ENCODE measurements at regions not wholly inside any gene's neighbourhood (a gene's known extent, or its start where the extent isn't known, plus 50 kb on each side); places are given as distances from the start of the nearest gene placed in this dataset.
"Not testable (repeated sequence)": the region's sequence is repeated elsewhere in the genome, so short reads cannot be mapped to it uniquely, and the experiment has no call there.

DNA sequence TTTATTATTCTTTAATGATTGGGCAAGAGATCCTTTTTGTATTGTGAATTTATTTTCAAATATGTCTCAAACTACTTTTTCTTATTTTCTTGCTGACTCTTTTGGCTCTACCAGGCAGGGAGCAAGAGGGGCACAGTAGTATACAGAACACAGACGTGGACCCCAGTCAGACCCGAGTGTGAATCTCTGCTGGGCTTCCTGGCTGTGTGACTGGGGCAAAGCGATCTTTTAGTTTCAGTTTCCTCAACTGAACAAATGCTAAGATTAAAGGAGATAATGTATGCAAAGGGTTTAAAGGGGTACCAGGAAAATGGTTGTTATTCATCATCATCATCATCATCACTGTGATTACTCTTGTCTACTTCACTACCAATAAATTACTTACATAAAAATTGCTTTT is 317.5 kb downstream of the HIVEP2 start:
- no peak for DNase-seq
- no peak for ATAC-seq (ENCODE audit: low read depth in 2 of 2)
- no peaks in the 10 kb centered on the region for H3K4me1 Mint-ChIP-seq

DNA sequence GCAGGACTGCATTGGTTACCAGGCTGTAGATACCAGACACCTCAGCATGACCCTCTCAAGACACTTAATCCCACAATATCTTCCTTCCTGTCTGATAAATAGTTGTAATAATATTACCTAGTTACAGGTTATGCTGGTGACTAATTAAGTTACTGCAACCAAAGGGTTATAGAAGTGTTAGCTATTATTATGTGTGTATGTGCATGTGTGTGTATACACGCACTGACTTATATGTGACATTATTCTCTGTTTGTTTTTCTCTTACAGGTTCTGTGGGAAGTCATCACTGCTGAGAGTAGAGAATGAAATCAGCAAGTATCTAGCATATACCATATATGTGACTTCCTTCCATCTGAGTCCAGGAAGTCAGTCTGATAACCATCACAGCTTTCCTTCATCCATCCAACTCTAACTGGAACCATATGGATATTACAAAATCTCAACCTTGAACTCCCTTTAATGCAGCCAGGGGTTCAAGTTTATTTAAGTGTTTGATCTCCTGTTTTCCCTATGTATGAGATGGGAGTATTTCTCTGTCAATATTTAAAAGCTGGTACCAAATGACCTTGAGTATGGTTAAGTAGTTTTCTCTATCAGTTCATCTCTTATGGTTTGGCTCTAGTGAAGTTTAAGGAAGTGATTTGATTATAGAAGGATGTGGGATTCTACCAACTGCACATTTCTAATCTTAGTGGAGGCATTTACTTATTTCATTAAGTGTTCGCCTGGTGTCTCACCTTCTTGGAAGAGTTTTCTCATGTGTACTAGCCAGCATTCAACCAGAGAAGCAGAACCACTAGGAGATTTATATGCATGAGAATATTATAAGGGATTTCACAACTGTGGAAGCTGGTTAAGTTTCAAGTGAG is 313.2 kb downstream of the HIVEP2 start:
- no peaks in the 10 kb centered on the region for H3K36me3 Mint-ChIP-seq
- H3K27me3 Mint-ChIP-seq = peaks cover 0 to 8% (median 0%) of the 10 kb centered on the region in 3 donors
- H3K9me3 Mint-ChIP-seq = peaks cover 0 to 1% (median 0%) of the 10 kb centered on the region in 7 donors
- H3K4me1 Mint-ChIP-seq = no peaks in the 10 kb centered on the region
- DNase-seq = no peak
- peak overlapping the region in 1 of 6 donors; percentile 2 for H3K27ac Mint-ChIP-seq
- H3K4me3 Mint-ChIP-seq = no peak overlapping the region
- ATAC-seq (ENCODE audit: low read depth in 2 of 2) = no peak

More for the DNA sequence above, 317.5 kb downstream of the HIVEP2 start:
- no peak overlapping the region for H3K27ac Mint-ChIP-seq
- no peak overlapping the region for H3K4me3 Mint-ChIP-seq
- no peaks in the 10 kb centered on the region for H3K9me3 Mint-ChIP-seq
- H3K36me3 Mint-ChIP-seq = no peaks in the 10 kb centered on the region
- H3K27me3 Mint-ChIP-seq = no peaks in the 10 kb centered on the region

DNA sequence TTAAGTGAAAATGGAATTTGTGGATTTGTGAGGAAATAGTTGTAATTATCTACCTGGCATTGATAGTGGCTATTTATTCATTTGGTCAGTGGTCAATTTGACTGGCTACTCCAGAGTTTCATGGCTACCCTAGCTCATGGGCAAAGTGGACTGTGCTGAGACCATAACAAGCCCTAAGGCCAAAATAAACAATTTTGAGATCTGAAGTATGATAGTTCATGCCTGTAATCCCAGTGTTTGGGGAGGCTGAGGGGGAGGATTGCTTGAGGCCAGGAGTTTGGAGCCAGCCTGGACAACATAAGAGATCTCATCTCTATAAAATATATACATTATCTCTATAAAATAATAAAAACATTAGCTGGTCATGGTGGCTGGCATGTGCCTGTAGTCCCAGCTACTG is 311.7 kb downstream of the HIVEP2 start:
- ATAC-seq (ENCODE audit: low read depth in 2 of 2) (no peak), DNase-seq (no peak)
- Mint-ChIP-seq H3K4me3 (no peak overlapping the region), H3K9me3 (peaks cover 0 to 1% (median 0%) of the 10 kb centered on the region in 7 donors), H3K36me3 (no peaks in the 10 kb centered on the region), H3K4me1 (no peaks in the 10 kb centered on the region), H3K27me3 (peaks cover 0 to 11% (median 0%) of the 10 kb centered on the region in 3 donors), H3K27ac (no peak overlapping the region)

DNA sequence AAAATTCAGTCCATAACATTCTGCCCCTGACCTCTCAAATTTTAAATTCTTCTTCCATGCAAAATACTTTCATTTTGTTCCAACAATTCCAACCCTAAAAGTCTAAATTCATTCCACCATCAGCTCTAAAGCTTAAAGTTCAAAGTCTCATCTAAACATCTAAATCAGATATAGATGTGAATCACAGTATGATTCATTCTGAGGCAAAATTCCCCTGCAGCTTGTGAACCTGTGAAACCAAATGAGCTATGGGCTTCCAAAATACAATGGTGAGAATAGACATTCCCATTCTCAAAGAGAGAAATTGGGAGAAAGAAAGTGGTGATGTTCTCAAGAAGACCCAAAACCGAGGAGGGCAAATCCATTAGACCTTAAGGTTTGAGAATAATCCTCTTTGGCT is 309.8 kb downstream of the HIVEP2 start:
- ATAC-seq (ENCODE audit: low read depth in 2 of 2) = no peak
- Mint-ChIP-seq H3K27ac (no peak overlapping the region), H3K4me1 (no peaks in the 10 kb centered on the region)

DNA sequence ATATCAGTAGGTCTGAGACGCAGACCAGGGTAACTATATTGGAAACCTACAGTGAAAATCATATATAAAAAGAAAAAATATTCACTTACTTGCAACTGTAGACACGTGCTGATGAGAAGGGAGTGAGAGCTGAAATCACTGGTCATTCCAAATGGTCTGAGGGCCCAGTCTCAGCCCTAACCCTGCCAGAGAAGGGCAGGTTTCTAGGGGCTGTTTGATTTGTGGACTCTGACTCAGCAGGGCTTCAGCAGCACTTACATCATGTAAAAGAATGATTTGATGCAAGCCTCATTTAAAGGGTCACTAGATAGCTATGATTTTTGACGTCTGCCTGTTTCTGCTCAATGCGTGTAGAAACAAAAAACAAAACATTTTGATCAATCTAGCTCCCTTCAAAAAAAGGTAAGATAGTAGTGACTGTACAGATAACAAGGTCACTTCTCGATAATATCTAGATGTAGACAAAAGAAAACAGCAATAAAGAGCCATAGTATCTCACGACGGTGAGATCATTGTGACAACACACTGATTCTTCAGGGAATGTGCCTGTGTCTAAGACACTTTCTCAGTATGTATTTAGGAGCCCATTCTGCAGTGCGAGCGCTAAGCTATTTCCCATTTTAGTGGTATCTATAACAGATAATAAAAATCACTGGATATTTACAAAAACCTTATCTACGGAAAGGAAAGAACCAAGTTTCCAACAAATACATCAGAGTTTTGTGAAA is 307.2 kb downstream of the HIVEP2 start:
- DNase-seq (no peak), ATAC-seq (ENCODE audit: low read depth in 2 of 2) (no peak)
- H3K4me1 Mint-ChIP-seq = no peaks in the 10 kb centered on the region
- peaks cover 0 to 4% of the 10 kb centered on the region in 2 donors for H3K36me3 Mint-ChIP-seq
- H3K4me3 Mint-ChIP-seq = no peak overlapping the region
- H3K27ac Mint-ChIP-seq = no peak overlapping the region
- H3K9me3 Mint-ChIP-seq = peaks cover 0 to 1% (median 0%) of the 10 kb centered on the region in 7 donors
- peaks cover 5 to 16% (median 6%) of the 10 kb centered on the region in 3 donors for H3K27me3 Mint-ChIP-seq

More for the DNA sequence above, 309.8 kb downstream of the HIVEP2 start:
- H3K36me3 Mint-ChIP-seq = no peaks in the 10 kb centered on the region
- DNase-seq = no peak
- H3K27me3 Mint-ChIP-seq = peaks cover 5 to 16% (median 6%) of the 10 kb centered on the region in 3 donors
- H3K9me3 Mint-ChIP-seq = peaks cover 0 to 1% (median 0%) of the 10 kb centered on the region in 7 donors
- H3K4me3 Mint-ChIP-seq = no peak overlapping the region

DNA sequence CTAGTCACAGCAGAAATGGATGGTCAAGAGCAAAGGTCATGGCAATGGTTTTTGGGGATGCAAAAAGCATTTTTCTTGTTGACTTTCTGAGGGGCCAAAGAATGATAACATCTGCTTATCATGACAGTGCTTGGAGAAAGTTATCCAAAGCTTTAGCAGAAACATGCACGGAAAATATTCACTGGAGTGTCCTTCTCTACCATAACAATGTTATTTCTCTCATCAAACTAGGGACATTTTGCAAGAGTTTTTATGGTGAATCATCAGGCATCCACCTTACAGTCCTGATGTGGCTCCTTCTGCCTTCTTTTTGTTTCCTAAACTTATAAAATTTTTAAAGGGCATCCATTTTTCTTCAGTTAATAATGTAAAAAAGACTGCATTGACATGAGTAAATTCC is 302.3 kb downstream of the HIVEP2 start:
- Mint-ChIP-seq H3K4me1 (no peaks in the 10 kb centered on the region), H3K36me3 (peaks cover 0 to 4% of the 10 kb centered on the region in 2 donors)
- no peak for ATAC-seq (ENCODE audit: low read depth in 2 of 2)

DNA sequence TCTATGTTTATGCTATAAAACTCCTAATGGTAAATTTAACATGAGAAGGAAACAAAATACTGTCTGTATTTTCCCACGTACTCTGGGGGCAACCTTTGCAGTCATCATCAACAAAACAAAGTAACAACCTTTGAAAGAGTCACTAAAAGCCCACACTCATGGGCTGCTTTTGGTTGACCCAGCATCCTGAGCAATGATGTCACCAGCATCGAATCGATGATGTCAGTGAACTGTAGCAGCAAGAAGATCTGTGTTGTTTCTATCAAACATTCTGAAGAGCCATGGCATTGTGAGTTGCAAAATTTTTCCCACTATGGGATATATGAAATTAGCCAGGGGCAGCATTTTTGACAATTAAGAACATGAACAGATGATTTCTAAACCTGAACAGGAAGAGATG is 300.1 kb downstream of the HIVEP2 start:
- Mint-ChIP-seq H3K27me3 (peaks cover 13 to 31% (median 16%) of the 10 kb centered on the region in 3 donors), H3K4me1 (no peaks in the 10 kb centered on the region), H3K36me3 (peaks cover 0 to 4% of the 10 kb centered on the region in 2 donors), H3K4me3 (no peak overlapping the region), H3K9me3 (no peaks in the 10 kb centered on the region), H3K27ac (no peak overlapping the region)
- no peak for DNase-seq
- ATAC-seq (ENCODE audit: low read depth in 2 of 2) = no peak

More for the DNA sequence above, 302.3 kb downstream of the HIVEP2 start:
- Mint-ChIP-seq H3K27ac (no peak overlapping the region), H3K9me3 (no peaks in the 10 kb centered on the region), H3K27me3 (peaks cover 12 to 34% (median 18%) of the 10 kb centered on the region in 3 donors), H3K4me3 (no peak overlapping the region)
- DNase-seq = no peak

DNA sequence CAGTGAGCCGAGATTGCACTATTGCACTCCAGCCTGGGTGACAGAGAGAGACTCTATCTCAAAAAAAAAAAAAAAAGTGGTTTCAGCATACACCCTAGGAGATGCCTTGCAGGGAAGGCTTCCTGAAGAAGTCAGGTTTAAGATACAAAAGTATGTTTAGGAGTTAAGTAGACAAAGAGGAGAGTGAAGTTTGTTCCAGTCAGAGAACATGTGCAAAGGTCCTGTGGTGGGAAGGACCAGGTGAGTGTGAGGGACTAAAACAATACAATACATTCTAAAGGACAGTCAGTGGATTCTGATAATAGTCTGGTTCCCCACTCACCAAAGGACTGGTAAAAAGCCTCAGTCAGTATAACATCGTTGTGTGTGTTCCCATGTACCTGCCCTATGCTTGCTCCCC is 299.3 kb downstream of the HIVEP2 start:
- Mint-ChIP-seq H3K9me3 (no peaks in the 10 kb centered on the region), H3K36me3 (peaks cover 0 to 4% of the 10 kb centered on the region in 2 donors), H3K4me3 (no peak overlapping the region), H3K27ac (no peak overlapping the region), H3K4me1 (peaks cover 0 to 4% (median 0%) of the 10 kb centered on the region in 3 donors), H3K27me3 (peaks cover 13 to 31% (median 18%) of the 10 kb centered on the region in 3 donors)
- ATAC-seq (ENCODE audit: low read depth in 2 of 2) (no peak), DNase-seq (no peak)

DNA sequence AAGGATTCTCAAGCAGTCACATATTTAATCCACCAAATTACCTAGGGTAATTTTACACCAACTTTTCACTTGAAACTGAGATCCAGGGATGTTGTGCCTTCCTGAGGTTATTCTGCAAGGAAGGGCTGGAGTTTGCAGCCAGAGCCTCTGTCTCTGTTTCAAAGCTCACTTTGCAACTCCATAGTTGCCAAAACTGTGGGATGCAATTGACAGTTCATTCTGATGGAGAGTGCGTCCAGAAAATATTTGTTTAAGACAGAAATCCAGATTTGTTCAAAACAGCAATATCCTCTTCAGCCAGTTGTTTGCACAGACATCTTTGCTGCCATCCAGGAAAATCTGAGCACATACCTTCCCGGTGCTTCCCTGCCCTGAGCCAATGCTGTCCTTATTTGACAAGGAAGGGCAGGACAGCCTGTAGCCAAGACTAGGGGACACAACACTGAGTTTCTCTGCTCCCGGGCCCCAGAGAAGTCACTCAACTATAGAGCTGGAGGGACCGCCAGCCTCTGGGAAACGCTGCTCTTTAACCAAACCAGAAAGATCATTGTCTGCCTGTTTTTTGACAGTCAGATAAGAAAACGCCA is 297.4 kb downstream of the HIVEP2 start:
- peaks cover 0 to 5% (median 0%) of the 10 kb centered on the region in 3 donors for H3K4me1 Mint-ChIP-seq
- H3K4me3 Mint-ChIP-seq = peak overlapping the region in 1 of 8 donors; percentile 27
- ATAC-seq (ENCODE audit: low read depth in 2 of 2) (no peak), DNase-seq (no peak)
- H3K27me3 Mint-ChIP-seq = peaks cover 13 to 31% (median 19%) of the 10 kb centered on the region in 3 donors
- peaks cover 0 to under 1% of the 10 kb centered on the region in 2 donors for H3K36me3 Mint-ChIP-seq
- no peaks in the 10 kb centered on the region for H3K9me3 Mint-ChIP-seq
- H3K27ac Mint-ChIP-seq = no peak overlapping the region

DNA sequence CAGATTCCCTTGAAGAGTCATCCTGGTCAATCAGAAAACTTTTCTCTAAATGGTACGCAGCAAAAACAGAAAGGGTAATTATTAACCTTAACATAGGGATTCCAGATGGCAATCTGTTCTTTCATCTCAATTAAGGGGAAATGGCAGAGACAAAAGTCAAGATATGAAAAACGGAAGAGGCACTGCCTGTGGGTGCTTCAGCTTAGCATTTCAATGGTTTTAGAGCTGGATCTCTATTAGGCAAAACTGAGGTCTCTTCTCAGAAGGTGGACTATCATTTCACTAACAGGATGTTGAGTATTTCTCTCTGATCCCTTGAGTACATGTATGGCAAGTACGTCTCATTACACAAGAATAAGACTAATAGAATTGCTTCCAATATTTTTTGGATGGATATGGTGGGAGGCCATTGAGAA is 296.9 kb downstream of the HIVEP2 start:
- no peak overlapping the region for H3K27ac Mint-ChIP-seq
- no peaks in the 10 kb centered on the region for H3K9me3 Mint-ChIP-seq
- H3K4me3 Mint-ChIP-seq = peak overlapping the region in 1 of 8 donors; percentile 27
- peaks cover 16 to 31% (median 24%) of the 10 kb centered on the region in 3 donors for H3K27me3 Mint-ChIP-seq
- no peak for ATAC-seq (ENCODE audit: low read depth in 2 of 2)
- no peak for DNase-seq
- H3K4me1 Mint-ChIP-seq = peaks cover 0 to 5% (median 0%) of the 10 kb centered on the region in 3 donors
- no peaks in the 10 kb centered on the region for H3K36me3 Mint-ChIP-seq

DNA sequence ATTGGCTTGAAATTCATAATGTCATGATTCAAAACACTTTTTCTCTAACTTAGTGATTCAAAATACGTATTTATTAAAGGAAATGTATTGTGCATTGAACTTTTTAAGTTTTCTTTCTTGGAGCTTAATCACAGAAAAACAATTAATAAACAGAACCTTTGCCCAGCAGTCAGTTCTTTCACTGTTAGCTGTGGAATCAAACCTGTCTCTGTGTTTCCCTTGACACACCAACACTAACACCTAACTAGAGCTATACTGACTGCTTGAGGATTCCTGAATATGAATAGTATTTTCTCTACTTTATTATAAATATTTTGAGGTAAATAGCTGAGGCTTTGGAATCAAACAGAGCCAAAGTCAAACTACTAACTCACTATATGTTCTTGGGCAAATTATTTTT is 296.4 kb downstream of the HIVEP2 start:
- H3K27ac Mint-ChIP-seq = no peak overlapping the region
- H3K4me3 Mint-ChIP-seq = no peak overlapping the region
- ATAC-seq (ENCODE audit: low read depth in 2 of 2) (no peak), DNase-seq (no peak)
- no peaks in the 10 kb centered on the region for H3K36me3 Mint-ChIP-seq
- peaks cover 17 to 31% (median 26%) of the 10 kb centered on the region in 3 donors for H3K27me3 Mint-ChIP-seq
- H3K9me3 Mint-ChIP-seq = no peaks in the 10 kb centered on the region
- peaks cover 0 to 5% (median 0%) of the 10 kb centered on the region in 3 donors for H3K4me1 Mint-ChIP-seq

DNA sequence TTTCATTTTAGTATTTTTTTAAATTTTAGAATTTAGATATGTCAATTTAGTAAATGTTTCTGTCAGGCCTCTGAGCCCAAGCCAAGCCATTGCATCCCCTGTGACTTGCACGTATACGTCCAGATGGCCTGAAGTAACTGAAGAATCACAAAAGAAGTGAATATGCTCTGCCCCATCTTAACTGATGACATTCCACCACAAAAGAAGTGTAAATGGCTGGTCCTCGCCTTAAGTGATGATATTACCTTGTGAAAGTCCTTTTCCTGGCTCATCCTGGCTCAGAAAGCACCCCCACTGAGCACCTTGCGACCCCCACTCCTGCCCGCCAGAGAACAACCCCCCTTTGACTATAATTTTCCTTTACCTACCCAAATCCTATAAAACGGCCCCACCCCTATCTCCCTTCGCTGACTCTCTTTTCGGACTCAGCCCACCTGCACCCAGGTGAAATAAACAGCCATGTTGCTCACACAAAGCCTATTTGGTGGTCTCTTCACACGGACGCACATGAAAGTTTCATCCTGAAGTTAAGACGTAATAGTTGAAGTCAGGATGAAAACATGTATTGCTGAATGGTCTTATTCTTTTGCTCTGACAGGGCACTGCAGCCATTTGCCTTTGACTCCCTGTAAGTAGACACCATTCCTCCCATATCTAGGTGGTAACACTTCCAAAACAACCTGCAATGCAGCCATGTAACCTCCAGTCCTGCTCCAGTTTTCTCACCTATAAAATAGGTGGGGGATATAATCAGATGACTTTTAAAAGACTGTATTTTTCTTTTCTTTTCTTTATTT is 295.3 kb downstream of the HIVEP2 start:
- H3K9me3 Mint-ChIP-seq; DNase-seq; H3K4me3 Mint-ChIP-seq; H3K4me1 Mint-ChIP-seq; ATAC-seq (ENCODE audit: low read depth in 2 of 2); H3K27ac Mint-ChIP-seq; H3K36me3 Mint-ChIP-seq: not testable (repeated sequence)
- peaks cover 10 to 26% (median 26%) of the 10 kb centered on the region in 3 donors for H3K27me3 Mint-ChIP-seq

DNA sequence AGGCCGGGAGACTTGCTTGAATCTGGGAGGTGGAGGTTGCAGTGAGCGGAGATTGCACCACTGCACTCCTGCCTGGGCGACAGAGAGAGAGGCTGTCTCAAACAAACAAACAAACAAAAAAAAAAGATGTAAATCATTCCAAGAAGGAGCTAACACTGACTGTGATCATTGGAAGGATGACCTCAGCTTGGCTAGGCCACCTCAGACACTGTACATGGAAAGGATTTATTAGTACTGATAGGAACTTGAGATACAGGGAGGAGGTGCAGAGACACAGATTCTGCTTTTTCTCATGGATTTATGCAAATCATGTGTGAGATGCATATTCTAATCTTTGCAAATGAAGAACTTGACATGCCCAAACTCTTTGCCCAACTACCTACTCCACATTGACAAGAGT is 293.6 kb downstream of the HIVEP2 start:
- Mint-ChIP-seq H3K4me3 (no peak overlapping the region), H3K27ac (no peak overlapping the region), H3K4me1 (peaks cover 0 to 5% (median 0%) of the 10 kb centered on the region in 3 donors), H3K27me3 (peaks cover 4 to 33% (median 26%) of the 10 kb centered on the region in 3 donors), H3K36me3 (no peaks in the 10 kb centered on the region), H3K9me3 (peaks cover 0 to 2% (median 0%) of the 10 kb centered on the region in 7 donors)
- DNase-seq = no peak
- no peak for ATAC-seq (ENCODE audit: low read depth in 2 of 2)
